K562 (cell line): ENCODE measurements at regions not wholly inside any gene's neighbourhood (a gene's known extent, or its start where the extent isn't known, plus 50 kb on each side); places are given as distances from the start of the nearest gene placed in this dataset.

Source experiments
- C11orf30 ChIP-seq: fragments of 450-650 bp; IDR thresholded peaks from 2 replicates; pipeline ENCODE4 v1.6.1; 2016; ENCODE audit warnings: low read depth, mild to moderate bottlenecking
- CREM ChIP-seq: IDR thresholded peaks from 2 replicates; pipeline ENCODE4 v1.6.1; 2014; ENCODE audit warnings: antibody characterized with exemption, low read depth
- FOXA3 ChIP-seq, 2 experiments: fragments of 450-650 bp in 1 of 2; sonication (generic) in 1 of 2; formaldehyde crosslinking; IDR thresholded peaks in 1 of 2; conservative IDR thresholded peaks in 1 of 2; 2 replicates each; pipeline versions ENCODE4 v1.4.0 to v1.8.0; 2020 to 2022; ENCODE audit warnings: mild to moderate bottlenecking in 2 of 2, missing genetic modification reagents in 1 of 2
- GABPB2 ChIP-seq: fragments of 250-450 bp; sonication (Bioruptor Pico); conservative IDR thresholded peaks from 2 replicates; pipeline ENCODE4 v1.5.1; 2021; ENCODE audit warnings: mild to moderate bottlenecking
- NBN ChIP-seq: fragments of 450-650 bp; IDR thresholded peaks from 2 replicates; pipeline ENCODE4 v1.6.1; 2016; ENCODE audit warnings: low read depth, mild to moderate bottlenecking
- NFIX ChIP-seq: fragments of 250-450 bp; sonication (Bioruptor Pico); IDR thresholded peaks from 2 replicates; pipeline ENCODE4 v1.4.0; 2020; ENCODE audit warnings: low read depth, mild to moderate bottlenecking, moderate library complexity
- ZFP36 ChIP-seq: fragments of 150-350 bp; IDR thresholded peaks from 2 replicates; pipeline ENCODE4 v1.6.1; 2018; ENCODE audit warnings: low read length, low read depth; ENCODE audit not compliant: partially characterized antibody
- ZNF316 ChIP-seq: fragments of 450-650 bp; IDR thresholded peaks from 2 replicates; pipeline ENCODE4 v1.6.1; 2016
- ZNF655 ChIP-seq: fragments of 250-450 bp; sonication (Bioruptor Pico); IDR thresholded peaks from 2 replicates; pipeline ENCODE4 v1.5.0; 2021

GRCh38 chr7:130912082-130912861, 178.3 kb upstream of the KLF14 start (continued):
- TF ChIP-seq NBN = no peak
- 0 out of 4 replicates have a peak, but pooled peaks of 1 of the 2 experiments have one; percentile 0 for TF ChIP-seq FOXA3 (CRISPR knock-in tag; conservative IDR thresholded peaks at IDR 0.05 in 1 of 2, IDR thresholded peaks at IDR 0.05 in 1 of 2)
- no peak for TF ChIP-seq CREM
- no peak for TF ChIP-seq ZFP36
- TF ChIP-seq GABPB2 (CRISPR knock-in tag) = no peak
- peak; percentile 31; the same call in 1 of the 2 replicates for TF ChIP-seq ZNF316
- TF ChIP-seq NFIX (CRISPR knock-in tag) = no peak
- TF ChIP-seq ZNF655 (CRISPR knock-in tag) = 0 out of 2 replicates have a peak, but pooled peaks have one; percentile 82
- TF ChIP-seq C11orf30 = peak; percentile 14; the same call in 1 of the 2 replicates
- TF ChIP-seq, all 486 proteins: peak for 7
